ENCODE measurements at regions not wholly inside any gene's neighbourhood (a gene's known extent, or its start where the extent isn't known, plus 50 kb on each side); places are given as distances from the start of the nearest gene placed in this dataset.

DNA sequence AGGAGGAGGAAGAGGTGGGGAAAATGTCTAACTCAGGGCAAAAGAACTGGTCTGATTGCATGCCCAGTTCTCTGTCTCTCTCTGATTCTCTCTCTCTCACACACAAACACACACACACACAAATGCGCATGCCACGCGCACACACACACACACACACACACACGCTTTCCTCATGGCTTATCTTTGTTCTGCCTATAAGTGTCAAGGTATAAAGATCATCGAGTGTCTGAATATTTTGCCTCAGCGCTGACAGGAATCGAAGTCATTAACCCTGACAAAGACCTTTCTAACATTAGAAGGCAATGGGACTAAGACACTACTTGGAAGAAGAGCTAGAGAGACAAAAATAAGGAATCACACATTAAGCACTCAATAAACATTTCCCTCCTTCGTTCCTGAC is 497.1 kb upstream of the KLHL29 start:
- no peak for DNase-seq (ENCODE audit: low read depth)

DNA sequence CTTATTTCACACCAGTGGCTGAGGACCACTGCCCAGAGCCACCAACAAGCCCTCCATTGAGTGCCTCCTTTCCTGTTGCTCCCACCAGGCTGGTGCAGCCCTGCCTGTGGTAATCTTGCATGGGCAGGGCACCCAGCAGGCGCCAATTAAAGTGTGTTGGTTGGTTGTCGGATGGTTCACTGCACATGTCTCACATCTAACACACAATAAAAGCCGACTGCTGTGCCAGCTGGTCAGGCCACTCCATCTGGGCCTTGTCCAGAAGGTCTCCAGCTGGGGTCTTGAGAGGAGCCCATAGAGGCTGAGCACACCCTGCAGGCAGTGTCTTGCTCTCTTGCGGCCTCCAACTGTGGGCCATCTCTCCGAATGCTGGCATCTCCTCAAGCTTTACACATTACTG is 494.8 kb upstream of the KLHL29 start:
- no peak for DNase-seq (ENCODE audit: low read depth)

DNA sequence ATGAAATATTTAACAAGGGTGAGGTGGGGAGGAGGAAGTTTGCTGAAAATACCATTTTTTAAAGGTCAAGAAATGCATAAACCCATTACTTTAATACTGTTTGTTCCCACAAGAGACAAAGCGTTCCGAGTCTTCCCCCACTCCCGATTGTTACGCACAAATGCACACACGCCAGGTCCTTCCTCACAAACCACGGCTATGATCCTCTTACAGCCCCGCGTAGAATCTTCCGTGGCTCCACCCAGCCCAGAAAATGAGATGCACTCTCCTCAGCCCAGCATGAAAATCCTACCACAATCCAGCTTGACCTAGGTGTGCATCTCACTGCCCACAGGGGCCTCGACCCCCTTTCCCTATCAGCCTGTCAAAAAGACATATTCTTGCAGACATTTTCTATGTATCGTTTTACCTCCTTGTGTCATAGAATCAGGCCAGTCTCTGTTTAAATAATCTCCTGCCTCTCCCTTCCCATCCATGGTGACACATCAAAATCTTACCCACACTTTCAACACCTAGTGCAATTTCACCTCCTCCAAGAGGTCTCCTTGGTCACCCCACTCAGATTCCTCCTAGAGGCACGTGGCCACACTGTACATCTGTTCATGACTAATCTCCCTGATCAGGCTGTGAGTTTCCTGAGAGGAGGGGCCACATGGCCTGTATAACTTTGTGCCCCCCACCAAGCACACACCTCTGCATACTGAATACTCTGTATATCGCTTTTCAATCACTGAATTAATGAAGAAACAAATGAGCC is 491.0 kb upstream of the KLHL29 start:
- DNase-seq (ENCODE audit: low read depth) = no peak

DNA sequence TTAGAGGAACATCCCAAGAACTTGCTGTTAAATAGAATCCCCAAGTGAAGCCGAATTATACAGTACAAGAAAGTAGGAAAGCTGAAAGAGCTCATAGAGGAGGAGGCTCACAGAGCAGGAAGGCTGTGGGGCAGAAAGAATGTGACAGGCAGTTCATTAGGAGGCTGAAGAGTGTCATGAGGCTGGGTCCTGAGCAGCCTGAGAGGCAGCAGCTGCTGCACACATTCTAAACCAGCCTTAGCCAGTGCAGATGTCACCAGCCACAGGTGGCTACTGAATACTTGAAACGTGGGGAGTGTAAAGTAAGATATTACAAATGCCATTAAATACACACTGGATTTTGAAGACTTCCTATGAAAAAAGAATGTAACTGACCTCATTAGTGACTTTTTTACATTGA is 490.2 kb upstream of the KLHL29 start:
- no peak for DNase-seq (ENCODE audit: low read depth)

DNA sequence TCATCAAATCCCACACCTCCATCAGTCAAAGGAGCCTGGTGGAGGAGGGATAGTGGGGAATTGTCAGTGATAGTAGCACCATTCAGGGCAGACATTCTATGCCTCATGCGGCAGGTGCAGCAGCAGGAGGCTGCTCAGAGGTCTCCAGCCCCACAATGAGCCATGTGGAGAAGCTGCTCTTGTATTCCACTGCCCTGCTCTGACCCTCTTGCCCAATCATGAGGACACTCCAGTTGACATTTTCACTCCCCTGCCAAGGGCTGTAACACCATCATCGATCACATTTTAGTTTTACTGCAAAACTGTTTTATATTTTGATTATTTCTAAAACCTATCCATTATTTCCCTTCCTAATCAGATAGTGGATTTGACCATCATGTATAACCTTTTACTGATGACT is 487.6 kb upstream of the KLHL29 start:
- no peak for DNase-seq (ENCODE audit: low read depth)

DNA sequence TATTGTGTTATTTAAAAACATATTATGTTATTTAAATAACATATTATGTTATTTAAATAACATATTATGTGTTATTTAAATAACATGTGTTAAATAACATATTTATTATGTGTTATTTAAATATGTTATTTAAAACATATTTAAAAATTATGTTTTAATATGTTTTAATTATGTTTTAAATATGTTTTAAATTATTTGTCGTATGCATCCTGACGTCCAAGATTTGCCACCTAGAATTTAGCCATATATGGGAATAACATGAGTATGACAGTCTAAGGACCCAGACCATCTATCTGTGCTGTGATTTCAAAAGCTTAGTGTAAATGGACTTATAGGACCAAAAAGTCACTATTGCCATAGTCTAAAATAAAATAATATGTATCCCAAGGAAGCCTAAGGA is 484.3 kb upstream of the KLHL29 start:
- DNase-seq (ENCODE audit: low read depth) = no peak

DNA sequence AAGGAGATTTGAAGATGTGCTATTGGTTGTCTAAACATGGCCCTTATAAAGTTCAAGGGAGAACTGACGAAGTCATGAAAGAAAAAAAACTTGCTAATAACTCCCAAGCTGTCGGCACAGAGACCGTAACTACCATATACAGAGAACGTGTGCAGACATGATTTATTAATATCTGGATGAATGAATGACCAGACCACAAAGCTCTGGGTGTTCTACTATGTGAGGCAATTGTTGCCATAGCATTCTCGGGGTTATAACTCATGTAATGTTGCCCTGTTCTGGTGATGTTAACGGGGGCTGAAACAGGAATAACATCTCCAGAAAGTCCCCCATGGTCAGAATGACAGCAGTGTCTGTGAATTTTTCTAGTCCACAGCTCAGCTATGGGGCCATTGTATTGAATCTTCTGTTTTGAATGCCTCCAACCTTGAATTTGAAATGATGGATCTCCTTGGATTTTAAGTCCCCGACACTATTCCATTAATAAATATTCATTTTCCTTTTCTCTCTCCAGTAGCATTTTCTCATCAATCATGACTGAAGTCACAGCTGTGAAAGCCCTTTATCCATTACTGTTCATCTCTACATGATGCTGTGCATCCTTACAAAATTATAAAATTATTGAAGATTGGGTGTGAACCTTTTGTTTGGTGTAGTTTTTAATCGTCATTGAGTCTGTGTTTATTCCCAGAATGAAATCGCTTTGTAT is 483.4 kb upstream of the KLHL29 start:
- no peak for DNase-seq (ENCODE audit: low read depth)

DNA sequence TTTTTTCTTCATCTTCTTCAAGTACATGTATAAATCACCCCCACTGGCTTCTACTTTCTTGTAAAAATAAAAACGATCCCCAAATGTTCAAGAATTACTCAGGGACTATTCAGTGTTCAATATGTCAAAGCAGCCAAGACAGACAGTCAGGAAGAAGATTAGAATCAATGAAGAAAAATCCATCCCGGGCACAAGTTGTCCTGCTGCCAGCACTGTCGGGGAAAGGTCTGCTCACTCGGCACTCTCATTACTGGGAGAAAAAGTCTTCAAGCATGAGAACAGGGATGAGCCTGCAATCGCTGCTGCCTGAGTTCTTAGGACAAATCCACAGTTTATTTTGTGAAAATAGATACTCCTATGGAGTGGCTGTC is 482.8 kb upstream of the KLHL29 start:
- no peak for DNase-seq (ENCODE audit: low read depth)

DNA sequence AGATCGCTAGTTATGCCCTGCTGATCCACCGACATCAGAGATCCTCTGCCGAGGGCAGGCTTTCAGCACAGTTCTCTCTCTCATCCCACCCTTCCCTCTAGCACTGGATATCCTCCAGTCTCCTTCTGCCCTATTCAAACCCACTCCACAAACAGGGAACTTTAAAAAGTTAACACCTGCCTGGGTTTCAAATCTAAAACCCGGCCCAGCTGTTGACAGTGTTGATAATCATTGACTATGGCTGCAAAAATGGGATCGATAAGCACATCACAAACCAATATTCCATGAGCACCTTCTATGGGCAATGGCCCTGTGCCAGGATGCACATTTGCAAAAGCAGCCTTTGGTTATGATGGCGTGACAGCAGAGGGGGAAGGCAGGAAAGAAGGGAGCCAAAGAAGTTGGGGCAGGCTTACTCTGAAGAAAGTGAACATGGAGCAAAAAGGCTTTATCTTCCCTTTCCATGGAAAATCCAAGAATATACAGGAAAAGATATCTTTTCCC is 482.3 kb upstream of the KLHL29 start:
- DNase-seq (ENCODE audit: low read depth) = no peak

DNA sequence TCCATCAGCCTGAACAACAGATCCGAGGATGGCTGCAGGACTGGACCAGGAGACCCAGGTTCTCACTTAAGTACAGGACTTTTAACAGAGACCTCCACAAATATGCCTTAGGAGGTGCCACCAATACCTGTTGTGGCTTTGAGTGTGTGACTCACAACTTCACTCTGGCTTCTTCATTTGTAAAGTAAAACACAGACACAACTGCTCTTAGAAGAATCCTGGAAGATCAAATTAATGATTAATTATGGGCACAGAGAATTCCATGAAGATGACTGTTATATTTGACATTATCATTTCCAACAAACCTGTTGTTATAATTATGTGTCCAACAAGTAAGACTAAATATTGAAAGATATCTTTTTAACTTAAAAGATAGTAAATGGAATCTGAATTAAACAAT is 481.4 kb upstream of the KLHL29 start:
- no peak for DNase-seq (ENCODE audit: low read depth)

DNA sequence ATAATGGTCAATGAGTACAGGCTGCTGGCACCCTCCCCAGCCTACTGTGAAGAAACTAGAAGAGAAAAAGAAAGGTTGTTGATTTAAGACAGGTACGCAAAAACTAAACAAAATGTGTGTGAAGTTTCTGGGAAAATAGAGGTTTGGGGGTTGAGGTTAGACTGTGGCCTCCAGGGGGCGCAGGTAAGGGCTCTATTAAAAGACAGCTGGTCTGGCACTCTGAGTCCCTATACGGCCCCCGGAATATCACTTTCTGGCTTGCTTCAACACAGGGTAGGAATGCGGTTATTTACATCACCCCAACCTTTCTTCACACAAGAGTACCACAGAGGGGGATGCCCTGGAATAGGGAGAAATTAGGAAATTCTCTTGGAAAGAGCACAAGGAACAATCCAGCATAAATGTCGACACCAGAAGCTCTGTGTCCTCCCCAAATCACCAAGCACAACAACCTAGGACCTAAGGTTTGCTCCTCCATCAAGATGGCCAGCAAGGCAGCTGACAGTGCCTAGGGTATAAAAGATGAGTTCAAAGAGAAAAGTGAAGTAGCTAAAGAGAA is 480.8 kb upstream of the KLHL29 start:
- DNase-seq (ENCODE audit: low read depth) = no peak

DNA sequence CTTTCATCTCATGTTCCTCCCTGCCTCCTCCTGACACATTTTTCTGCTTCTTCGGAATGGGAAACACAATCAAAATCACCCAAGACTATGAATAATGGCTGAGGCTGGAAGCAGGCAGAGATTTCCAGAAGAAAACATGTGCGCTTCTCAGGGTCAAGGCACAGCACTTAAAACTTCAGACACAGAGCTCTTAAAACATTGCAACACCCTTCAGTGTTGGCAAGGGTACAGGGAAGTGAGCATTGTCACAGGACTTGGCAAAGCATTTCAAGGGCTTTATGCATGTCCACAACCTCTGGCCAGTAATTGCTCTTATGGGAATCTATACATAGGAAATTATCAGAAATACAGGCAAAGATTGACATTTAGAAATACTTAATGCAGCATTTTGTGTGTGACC is 477.6 kb upstream of the KLHL29 start:
- DNase-seq (ENCODE audit: low read depth) = no peak

DNA sequence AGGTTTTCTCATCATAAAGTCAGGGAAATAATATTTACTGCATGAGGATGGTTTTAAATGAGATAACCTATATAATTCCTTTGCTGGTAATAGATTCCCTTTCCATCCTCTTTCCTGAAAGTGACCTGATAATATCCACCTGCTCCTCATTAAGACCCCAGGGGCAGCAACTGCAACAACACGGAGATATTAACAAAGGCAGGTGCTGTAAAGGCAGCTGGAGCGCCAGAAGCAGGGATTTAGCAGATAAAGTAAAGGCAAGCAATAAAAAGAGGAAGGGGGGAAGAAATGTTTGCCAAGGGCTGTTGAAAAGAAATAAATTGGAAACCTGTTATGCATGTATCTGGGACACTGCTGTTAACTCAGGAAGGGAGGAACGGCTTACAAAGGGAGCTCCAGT is 472.6 kb upstream of the KLHL29 start:
- DNase-seq (ENCODE audit: low read depth) = no peak

DNA sequence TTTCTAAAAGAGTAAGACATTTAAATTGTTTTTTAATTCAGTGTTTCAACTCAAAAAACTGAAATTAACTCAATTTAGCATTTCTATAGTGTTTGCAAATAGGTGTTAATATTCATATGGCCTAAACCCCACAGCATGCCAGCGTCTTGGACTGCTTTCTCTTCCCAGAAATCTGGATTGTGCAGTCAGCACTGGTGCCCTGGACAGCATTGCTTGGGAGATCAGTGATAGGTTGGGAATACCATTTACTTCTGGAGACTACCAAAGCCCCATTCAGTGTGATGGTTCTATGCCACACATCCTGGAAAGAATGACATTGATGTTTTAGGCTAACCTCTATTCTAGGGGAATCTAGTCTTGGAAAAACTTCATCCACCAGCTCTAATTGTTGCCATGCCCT is 455.0 kb upstream of the KLHL29 start:
- DNase-seq (ENCODE audit: low read depth) = no peak

DNA sequence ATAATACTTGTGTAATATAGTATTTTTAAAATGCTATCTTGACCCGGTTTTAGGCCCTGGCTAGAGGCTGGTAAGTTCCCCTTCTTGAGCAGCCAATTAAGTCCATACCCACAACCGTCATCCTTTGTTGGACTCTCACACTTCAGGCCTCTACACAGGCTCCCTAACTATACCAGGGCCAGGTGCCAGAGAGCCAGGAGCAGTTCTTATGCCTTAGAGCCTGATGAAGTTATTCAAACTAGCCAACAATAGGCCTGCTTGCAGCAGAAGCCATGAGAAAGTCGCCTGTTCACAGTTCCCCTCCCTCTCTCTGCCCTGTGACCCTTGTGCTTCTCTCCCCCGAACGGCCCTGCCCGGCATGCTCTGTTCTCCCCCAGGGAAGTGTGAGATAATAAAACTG is 454.2 kb upstream of the KLHL29 start:
- no peak for DNase-seq (ENCODE audit: low read depth)

DNA sequence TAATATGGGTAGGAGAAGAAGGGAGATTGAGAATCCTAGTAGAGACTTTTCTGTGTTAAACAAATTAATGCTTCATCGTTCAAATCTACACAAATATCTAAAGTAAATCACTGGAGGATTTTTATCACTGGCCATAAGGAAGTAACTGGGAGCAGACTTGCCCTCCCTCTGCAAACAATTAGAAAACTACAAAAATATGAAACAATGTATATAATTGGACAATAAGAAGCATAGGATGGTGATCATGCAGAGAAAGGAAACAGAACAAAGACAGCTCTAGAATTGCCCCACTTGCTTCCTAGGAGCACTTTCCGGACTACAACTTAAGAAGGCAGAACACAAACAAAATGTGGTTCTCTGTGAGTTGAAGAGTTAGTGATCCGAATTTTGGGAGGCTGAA is 452.7 kb upstream of the KLHL29 start:
- DNase-seq (ENCODE audit: low read depth) = no peak

DNA sequence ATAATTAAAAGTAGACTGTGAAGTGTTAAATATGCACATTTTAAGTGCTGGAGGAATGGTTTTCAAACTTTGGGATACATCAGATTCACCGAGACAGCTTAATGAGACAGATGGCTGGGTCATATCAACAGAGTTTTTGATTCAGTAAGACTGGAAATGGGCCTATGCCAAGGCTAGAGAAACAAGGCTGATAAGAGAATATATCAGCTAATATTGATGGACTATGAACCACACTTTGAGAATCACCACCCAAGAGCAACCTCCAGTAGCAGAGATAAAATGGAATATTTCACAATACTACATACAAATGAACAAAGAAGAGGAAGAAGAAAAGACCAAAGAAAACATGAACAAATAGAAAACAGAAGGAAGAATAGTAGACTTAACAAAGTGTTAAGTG is 450.2 kb upstream of the KLHL29 start:
- no peak for DNase-seq (ENCODE audit: low read depth)

DNA sequence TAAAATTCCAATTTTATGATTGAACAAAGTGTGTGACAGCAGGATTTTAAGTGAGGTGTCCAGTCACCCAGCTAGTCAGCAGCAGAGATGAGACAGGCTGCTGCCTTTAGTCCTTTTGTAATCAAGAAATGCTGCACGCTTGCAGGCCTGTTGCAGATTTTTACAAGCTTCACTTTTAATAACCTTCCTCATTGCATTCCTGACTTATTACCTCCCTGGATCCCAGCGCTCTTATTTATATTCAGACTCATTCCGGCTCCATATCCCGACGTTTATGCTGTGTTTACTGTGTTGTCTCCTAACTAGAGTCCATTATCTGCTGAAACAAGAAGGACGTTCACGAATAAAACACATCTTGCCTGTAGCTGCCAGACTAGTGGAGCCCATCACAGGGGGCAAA is 442.5 kb upstream of the KLHL29 start:
- no peak for DNase-seq (ENCODE audit: low read depth)

DNA sequence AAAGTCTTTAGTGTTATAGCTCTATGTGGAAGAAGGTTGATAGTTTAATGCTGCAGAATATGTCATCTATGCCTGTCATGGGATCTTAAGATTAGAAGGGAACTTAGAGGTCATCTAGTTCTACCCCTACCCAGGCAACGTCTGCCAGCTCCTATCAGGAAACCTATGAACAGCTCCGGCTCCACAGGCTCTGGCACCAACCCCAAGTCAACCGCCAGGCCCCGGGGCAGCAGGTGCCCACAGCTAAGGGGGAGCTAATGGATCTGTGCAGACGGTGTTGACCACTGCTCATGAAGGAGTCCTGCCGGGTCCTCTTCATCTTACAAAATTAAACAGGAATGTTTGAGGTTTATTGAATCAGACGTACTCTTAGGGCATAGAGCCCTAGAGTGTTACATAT is 440.8 kb upstream of the KLHL29 start:
- DNase-seq (ENCODE audit: low read depth) = no peak

DNA sequence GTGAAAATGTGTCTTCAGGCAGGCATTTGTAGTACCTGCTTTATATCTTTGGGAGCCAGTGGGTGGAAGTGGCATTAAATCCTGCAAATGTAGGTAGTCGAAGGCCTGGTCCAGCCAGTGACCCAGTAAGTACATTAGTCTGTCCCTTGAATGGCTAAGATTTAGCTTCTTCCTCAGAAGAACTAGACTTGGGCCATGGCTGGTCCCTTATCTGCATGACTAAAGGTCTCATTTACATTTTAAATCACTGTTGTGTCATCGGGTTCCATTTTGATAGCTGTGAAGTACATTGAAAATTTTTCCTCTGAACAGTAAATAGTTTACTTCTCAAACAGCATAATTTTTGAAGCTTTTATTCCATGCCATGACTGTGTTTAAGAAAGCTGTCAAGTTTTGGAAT is 438.4 kb upstream of the KLHL29 start:
- no peak for DNase-seq (ENCODE audit: low read depth)

DNA sequence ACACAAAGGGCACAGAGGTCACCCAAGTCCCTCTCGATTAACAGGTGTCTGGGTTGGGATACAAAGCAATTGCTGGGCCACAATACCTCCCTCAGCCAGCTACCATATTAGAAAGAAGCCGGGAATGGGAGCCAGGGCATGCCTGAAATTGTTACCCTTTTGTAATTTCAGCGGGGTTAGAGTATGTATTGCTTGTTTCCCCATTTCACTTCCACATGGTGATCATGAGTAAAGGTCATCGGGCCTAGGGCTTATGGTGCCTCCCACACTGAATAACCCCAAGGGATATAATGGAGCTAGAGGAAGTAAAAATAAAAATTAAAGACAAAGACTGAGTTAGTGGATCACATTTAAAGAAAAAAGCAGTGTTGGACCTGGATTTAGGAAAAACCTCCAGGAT is 437.2 kb upstream of the KLHL29 start:
- DNase-seq (ENCODE audit: low read depth) = no peak

DNA sequence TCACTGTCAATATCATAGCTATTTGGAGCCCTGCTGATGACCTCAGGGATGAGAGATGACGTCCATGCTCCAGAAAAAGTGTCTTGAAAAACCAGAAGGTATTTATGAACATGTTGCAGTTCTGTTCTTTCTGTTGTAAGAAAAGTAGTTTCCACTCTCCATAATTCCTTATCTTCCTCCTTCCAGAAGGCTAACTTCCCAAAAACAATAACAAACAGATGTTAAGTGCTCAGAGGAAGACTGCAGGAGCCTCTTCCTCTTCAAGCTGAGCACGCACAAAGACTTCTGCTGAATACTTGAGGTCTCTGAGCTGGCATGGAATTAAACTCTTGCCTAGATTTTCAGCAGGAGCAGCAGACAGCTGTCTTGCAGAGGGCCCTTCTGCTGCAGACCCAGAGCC is 434.5 kb upstream of the KLHL29 start:
- DNase-seq (ENCODE audit: low read depth) = no peak

DNA sequence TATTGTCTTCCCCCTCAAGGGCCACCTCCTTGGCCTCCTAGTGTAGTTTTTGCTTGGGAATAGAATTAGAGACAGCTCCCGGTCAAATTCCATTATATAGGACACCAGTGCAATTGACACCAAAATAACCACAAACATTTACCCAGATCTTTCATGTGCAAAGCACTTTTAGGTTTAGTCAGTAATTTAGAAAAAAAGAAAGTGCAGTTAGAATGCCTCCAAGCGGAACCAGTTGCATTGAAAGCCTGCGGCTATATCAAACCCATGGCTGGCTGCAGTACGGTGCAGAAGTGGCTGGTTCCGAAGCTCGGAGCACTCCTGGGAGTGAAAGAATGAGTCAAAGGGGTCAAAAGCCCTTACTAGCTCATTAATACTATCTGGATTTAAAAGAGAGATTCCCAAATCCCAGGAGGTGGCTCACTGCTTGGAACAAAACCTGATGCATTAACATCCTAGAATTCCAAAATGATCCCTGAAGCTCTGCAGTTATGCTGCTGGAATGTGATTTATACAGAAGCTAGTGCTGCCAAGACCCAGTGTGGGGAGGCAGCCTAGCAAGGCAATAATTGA is 432.2 kb upstream of the KLHL29 start:
- no peak for DNase-seq (ENCODE audit: low read depth)
